ENCODE measurements at regions not wholly inside any gene's neighbourhood (a gene's known extent, or its start where the extent isn't known, plus 50 kb on each side); places are given as distances from the start of the nearest gene placed in this dataset.

DNA sequence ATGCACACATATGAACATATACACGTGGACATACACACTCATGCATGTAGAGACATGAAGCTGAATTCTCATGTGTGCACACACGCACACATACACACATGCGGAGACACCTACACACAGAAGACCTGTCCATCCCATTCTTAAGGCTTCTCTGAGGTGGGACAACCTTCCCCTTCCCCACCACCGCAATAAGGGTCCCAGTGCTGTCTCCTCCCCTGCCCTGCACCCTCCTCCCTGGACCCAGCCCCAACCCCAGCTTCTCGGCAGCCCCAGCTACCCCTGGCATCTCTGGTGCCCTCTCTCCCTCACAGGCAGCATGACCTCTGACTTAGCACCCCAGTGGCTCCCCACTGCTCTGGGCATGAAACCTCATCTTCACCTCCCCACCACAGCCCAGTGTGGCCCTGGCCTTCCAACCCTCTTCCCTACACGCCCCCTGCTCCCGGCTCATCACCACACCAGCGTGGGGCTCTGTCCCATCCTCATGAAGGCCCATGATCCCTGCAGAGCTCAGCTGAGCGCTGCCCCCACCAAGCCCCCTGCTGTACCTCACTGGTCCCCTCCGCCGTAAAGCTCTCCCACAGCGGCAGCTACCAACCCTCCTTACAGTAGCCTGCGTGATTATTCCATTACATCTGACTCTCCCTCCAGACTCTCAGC, 204.1 kb upstream of the ZNF536 start:
- TF ChIP-seq, protein P1, sequence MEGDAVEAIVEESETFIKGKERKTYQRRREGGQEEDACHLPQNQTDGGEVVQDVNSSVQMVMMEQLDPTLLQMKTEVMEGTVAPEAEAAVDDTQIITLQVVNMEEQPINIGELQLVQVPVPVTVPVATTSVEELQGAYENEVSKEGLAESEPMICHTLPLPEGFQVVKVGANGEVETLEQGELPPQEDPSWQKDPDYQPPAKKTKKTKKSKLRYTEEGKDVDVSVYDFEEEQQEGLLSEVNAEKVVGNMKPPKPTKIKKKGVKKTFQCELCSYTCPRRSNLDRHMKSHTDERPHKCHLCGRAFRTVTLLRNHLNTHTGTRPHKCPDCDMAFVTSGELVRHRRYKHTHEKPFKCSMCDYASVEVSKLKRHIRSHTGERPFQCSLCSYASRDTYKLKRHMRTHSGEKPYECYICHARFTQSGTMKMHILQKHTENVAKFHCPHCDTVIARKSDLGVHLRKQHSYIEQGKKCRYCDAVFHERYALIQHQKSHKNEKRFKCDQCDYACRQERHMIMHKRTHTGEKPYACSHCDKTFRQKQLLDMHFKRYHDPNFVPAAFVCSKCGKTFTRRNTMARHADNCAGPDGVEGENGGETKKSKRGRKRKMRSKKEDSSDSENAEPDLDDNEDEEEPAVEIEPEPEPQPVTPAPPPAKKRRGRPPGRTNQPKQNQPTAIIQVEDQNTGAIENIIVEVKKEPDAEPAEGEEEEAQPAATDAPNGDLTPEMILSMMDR (IDR thresholded peaks at IDR 0.05; ENCODE audit: low read length): no peak
- no peak for TF ChIP-seq EZH2 (IDR thresholded peaks at IDR 0.05; ENCODE audit: borderline replicate concordance, low read length)
